GM19240 (cell line): ENCODE measurements at regions not wholly inside any gene's neighbourhood (a gene's known extent, or its start where the extent isn't known, plus 50 kb on each side); places are given as distances from the start of the nearest gene placed in this dataset.

Source experiments
- DNase-seq: peaks from one replicate; pipeline ENCODE4 v3.0.0; 2011; ENCODE audit warnings: low spot score; ENCODE audit not compliant: insufficient read length

GRCh38 chrX:149275836-149276235 lies 229.3 kb downstream of the IDS start:
- DNase-seq: no peak

DNA sequence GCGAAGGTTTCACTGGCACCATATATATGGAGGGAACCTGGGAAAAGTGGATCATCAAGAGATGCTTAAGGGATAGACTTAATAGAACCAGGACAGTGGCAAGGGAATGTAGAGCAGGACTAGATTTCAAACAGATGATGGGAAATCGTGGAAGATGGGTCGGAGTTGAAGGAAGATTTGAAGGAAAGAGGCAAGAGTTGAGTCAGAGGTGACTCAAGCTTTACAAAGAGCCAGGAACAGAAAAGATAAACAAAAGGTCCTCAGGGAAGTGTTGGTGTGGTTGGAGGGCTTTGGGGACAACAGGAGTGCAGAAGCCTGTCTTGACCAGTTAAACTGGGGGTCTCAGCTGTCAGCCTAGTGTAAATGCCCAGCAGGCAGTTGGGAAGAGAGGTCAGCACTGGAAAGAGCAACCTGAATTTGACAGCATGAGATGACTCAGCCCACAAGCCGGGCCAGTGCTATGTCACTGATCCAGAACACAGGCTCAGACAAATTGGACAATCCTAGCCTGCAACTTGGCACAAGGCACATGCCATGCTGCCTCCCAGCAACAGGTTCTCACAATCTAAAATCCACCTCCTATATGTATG lies 230.5 kb downstream of the IDS start:
- DNase-seq: no peak

GRCh38 chrX:149272690-149273463 lies 232.2 kb downstream of the IDS start:
- no peak for DNase-seq

GRCh38 chrX:149267878-149268813 lies 237.0 kb downstream of the IDS start:
- no peak for DNase-seq

DNA sequence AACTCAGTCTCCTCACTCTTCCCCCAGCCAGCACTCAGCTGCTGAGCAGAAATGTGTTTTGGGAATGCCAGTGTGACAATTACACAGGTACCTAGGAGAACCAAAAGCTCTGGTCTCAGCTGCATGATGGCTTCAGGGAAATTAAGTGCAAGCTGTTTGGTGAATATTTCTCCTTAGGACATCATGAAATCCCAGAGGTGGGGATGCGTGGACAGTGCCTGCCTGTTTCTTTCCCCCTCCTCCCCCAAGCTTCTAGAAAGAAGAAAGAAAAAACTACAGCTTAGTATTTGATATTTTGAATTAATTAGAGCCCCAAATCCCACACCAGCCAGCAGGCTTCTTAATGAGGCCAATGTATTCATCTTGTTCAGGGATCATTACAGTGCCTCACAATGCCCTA lies 243.0 kb downstream of the IDS start:
- no peak for DNase-seq

GRCh38 chrX:149259241-149259640 lies 245.9 kb downstream of the IDS start:
- no peak for DNase-seq

GRCh38 chrX:149255860-149256259 lies 249.2 kb downstream of the IDS start:
- no peak for DNase-seq

- DNase-seq: no peak
Observed at GRCh38 chrX:149248073-149248625, 257.0 kb downstream of the IDS start.

DNA sequence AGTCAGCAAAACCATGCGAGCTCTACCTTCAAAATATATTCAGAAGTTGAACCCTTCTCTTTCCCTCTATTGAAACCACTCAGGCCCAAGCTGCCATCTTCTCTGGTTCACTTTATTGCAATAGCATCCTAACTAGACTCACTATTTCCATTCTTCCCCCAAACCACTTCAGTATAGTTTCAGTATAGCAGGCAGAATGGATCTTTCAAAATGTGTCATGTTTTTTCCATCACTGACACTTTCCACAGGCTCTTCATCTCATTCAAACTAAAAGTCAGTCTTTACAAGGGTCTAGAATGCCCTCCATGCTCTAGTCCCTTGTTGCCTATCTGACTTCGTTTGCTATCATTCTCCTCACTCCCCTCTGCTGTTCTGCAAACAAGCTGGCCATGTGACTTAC lies 274.4 kb downstream of the IDS start:
- no peak for DNase-seq

DNA sequence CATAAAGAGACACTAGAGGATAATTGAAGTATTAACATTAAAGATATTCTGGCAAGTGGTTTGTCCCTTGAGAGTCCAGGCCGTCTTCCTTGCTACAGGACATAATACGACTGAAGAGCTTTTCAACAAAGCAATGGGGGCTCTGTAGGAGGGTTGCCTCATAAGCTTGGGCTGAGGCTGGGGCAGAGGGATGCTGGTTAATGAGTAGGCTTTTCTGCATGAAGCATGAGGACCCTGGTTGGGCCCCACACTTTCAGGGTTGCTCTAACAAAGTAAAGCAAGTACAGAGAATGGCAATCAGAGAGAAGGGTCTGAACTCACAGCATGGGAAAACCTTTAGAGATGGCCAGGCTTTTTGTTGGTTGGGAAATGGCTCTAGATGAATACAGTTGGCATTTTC lies 281.3 kb downstream of the IDS start:
- no peak for DNase-seq

DNA sequence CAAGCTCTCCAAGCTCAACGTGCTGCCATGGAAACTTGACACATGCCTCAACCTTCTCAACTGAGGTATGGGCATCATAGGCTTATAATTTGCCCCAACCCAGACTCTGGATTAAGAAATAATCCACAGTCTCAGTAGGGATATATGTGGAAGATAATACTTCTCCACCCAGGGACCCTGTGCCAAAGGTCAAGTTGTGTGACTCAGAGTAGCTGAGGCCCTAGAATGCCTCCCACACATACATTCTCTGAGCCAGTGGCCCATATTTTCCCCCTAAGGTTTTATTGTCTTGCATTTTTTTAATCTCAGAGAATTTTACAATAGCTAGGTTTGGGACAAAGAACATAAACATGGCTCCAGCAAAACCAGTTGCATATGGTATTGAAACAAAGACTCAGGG lies 283.1 kb downstream of the IDS start:
- no peak for DNase-seq

GRCh38 chrX:149221230-149221629 lies 283.9 kb downstream of the IDS start:
- DNase-seq: no peak

- DNase-seq: no peak
Observed at GRCh38 chrX:149213264-149213663, 291.8 kb downstream of the IDS start.

DNA sequence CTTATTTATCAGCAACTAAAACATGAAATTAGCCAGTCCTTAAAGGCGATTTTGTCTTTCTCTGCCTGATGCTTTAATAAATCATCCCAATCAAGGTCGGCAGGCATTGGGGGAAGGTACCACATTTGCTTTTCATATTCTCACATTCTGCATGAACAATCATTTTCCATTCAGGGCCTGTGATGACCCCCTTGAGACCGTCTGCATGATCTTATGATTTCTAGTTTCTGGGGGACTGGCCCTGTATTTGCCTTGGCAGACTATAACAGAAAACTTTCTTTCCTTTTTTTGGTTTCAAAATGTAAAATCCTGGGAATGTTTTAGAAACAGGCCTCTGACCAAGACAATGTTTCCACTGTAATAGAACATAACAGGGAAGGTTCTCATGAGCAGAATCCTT lies 296.8 kb downstream of the IDS start:
- no peak for DNase-seq

DNA sequence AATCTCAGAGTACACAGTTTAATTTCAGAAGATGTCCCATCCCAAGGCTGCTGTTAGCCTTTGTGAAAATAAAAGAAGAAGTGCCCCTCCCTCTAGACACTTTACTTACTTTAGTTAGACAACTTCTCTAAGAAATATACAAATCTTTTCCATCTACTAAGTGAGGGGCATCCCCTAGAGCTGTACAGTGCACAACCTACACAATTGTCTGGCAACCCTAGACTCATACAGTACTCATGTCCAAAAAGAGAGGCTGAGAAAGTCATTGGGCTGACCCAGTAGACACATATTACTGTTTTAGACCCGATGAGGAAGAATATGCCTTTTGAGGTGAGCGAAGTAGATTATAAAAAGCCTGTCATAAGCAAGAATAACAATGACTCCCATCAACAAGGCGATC lies 297.6 kb downstream of the IDS start:
- DNase-seq: no peak

DNA sequence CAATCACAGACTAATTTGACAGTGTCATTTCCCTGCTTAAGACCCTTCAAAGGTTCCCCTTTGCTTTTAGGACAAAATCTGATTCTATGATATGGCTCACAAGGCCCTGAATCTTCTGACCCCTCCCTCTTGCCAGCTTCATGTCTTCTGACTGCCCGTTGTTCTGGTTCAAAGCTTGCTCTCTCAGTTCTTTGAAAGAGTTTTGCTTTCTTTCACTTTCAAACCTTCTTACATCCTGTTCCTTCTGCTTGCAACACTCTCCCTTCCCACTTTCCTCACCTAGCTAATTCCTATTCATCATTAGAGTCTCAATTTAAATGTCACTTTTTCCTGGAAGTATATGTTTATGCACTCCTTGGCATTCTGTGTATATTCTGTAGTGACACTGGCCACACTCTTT lies 299.2 kb downstream of the IDS start:
- DNase-seq: no peak

DNA sequence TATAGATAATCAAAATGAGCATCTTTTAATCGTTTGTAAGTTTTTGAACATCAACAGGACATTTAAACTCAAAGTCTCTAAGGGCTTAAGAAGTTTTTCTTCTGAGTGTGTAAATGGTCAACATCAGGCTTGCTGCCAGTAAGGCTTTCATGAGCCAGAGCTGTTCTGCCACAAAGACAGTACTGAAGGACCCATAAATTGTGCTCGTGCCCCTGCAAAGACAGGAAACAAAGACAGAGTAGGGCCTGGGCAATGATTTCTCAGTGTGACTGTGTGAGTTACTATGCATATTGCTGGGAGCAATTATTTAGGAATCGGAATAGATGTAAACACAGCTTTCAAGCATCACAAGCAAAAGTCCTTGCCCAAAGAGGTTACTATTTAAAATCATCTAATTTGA lies 300.0 kb downstream of the IDS start:
- no peak for DNase-seq

DNA sequence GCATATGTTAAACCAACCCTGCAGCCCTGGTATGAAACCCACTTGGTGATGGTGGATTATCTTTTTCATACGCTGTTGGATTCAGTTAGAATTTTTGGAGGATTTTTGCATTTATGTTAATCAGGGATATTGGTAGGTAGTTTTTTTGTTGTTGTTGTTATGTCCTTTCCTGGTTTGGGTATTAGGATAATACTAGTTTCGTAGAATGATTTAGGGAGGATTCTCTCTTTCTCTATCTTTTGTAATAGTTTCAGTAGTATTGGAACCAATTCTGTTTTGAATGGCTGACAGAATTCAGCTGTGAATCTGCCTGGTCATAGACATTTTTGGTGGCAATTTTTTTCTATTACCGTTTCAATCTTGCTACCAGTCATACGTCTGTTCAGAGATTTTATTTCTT lies 305.4 kb downstream of the IDS start:
- no peak for DNase-seq

GRCh38 chrX:149198980-149199732 lies 305.9 kb downstream of the IDS start:
- no peak for DNase-seq

- no peak for DNase-seq
Observed at GRCh38 chrX:149185087-149185486, 320.0 kb downstream of the IDS start.

DNA sequence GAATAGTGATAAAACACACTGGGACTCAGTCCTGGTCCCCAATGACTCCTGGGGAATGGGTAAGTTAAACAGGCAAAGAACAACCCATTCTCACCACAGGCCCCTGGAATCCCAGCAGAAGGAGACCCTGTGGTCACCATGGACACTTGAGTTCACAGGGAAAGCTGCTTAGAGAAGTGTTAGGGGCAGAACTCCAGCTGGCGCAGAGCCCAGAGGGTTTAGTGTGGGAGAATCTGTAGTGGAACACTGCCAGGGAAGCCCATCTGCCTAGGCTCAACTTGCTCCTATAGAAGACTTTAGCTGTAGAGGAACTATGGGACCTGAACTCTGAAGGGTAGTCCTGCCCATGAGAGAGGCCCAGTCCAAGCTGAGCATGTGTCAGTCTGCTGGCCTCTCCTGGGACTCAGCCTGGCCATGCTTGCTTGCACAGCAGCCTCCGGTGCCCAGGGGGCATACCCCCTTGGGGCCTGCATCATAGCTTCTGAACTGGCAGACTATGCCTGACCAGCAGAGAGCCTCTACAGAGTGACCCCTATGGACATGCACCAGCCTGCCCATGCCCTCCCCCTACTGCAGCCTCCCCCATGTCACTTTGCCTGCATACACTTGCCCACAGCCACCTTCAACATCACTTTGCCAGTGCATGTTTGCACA lies 343.5 kb downstream of the IDS start:
- no peak for DNase-seq
